ENCODE measurements at regions not wholly inside any gene's neighbourhood (a gene's known extent, or its start where the extent isn't known, plus 50 kb on each side); places are given as distances from the start of the nearest gene placed in this dataset.

- no peaks in the 10 kb centered on the region for H3K9me2 ChIP-seq (replicated peaks; ENCODE audit: control insufficient read depth, low read length)
- no peak overlapping the region for H3K4me2 ChIP-seq (ENCODE audit: low read length)
- no peaks in the 10 kb centered on the region for H3K9me3 ChIP-seq (ENCODE audit: control insufficient read depth, insufficient read depth, low read length)
- H3F3A ChIP-seq (ENCODE audit: control insufficient read depth, insufficient read depth): no peaks in the 10 kb centered on the region
- H3K27ac ChIP-seq (ENCODE audit: low read depth, low read length): no peak overlapping the region
- no peak for TF ChIP-seq CTCF (IDR thresholded peaks at IDR 0.05; ENCODE audit: low read depth, low read length, poor library complexity, severe bottlenecking)
- no peak for TF ChIP-seq EZH2phosphoT487 (IDR thresholded peaks at IDR 0.05; ENCODE audit: borderline replicate concordance, low read length)
- H3K27me3 ChIP-seq (ENCODE audit: control insufficient read depth, low read length): no peaks in the 10 kb centered on the region
- H4K20me1 ChIP-seq (ENCODE audit: control insufficient read depth, insufficient read depth, low read depth, low read length): no peaks in the 10 kb centered on the region
- no peak overlapping the region for H3K4me3 ChIP-seq (ENCODE audit: low read length)
- H3K4me1 ChIP-seq (ENCODE audit: control insufficient read depth, low read length): no peaks in the 10 kb centered on the region
- H3K79me2 ChIP-seq (ENCODE audit: control insufficient read depth, low read length): no peaks in the 10 kb centered on the region
- no peaks in the 10 kb centered on the region for H3K36me3 ChIP-seq (ENCODE audit: control insufficient read depth, low read length)
These were observed 268.6 kb upstream of the FOXF1 start for GRCh38 chr16:86241681-86242080.

- TF ChIP-seq CTCF (IDR thresholded peaks at IDR 0.05; ENCODE audit: low read depth, low read length, poor library complexity, severe bottlenecking) (no peak), EZH2phosphoT487 (IDR thresholded peaks at IDR 0.05; ENCODE audit: borderline replicate concordance, low read length) (no peak)
- Histone ChIP-seq H3K27ac (ENCODE audit: low read depth, low read length) (no peak overlapping the region), H3K4me2 (ENCODE audit: low read length) (no peak overlapping the region), H3F3A (ENCODE audit: control insufficient read depth, insufficient read depth) (no peaks in the 10 kb centered on the region), H3K79me2 (ENCODE audit: control insufficient read depth, low read length) (no peaks in the 10 kb centered on the region), H3K27me3 (ENCODE audit: control insufficient read depth, low read length) (no peaks in the 10 kb centered on the region), H4K20me1 (ENCODE audit: control insufficient read depth, insufficient read depth, low read depth, low read length) (no peaks in the 10 kb centered on the region), H3K36me3 (ENCODE audit: control insufficient read depth, low read length) (no peaks in the 10 kb centered on the region), H3K4me3 (ENCODE audit: low read length) (no peak overlapping the region), H3K4me1 (ENCODE audit: control insufficient read depth, low read length) (no peaks in the 10 kb centered on the region), H3K9me3 (ENCODE audit: control insufficient read depth, insufficient read depth, low read length) (no peaks in the 10 kb centered on the region), H3K9me2 (replicated peaks; ENCODE audit: control insufficient read depth, low read length) (no peaks in the 10 kb centered on the region)
These were observed 267.8 kb upstream of the FOXF1 start for GRCh38 chr16:86242244-86243122.

GRCh38 chr16:86243123-86243473 is 267.2 kb upstream of the FOXF1 start:
- Histone ChIP-seq H3K9me2 (replicated peaks; ENCODE audit: control insufficient read depth, low read length) (no peaks in the 10 kb centered on the region), H3K27me3 (ENCODE audit: control insufficient read depth, low read length) (no peaks in the 10 kb centered on the region), H3K36me3 (ENCODE audit: control insufficient read depth, low read length) (no peaks in the 10 kb centered on the region), H3K4me2 (ENCODE audit: low read length) (no peak overlapping the region), H3K79me2 (ENCODE audit: control insufficient read depth, low read length) (no peaks in the 10 kb centered on the region), H3K4me1 (ENCODE audit: control insufficient read depth, low read length) (no peaks in the 10 kb centered on the region), H3K27ac (ENCODE audit: low read depth, low read length) (no peak overlapping the region), H4K20me1 (ENCODE audit: control insufficient read depth, insufficient read depth, low read depth, low read length) (no peaks in the 10 kb centered on the region), H3K9me3 (ENCODE audit: control insufficient read depth, insufficient read depth, low read length) (no peaks in the 10 kb centered on the region), H3F3A (ENCODE audit: control insufficient read depth, insufficient read depth) (no peaks in the 10 kb centered on the region), H3K4me3 (ENCODE audit: low read length) (no peak overlapping the region)
- TF ChIP-seq EZH2phosphoT487 (IDR thresholded peaks at IDR 0.05; ENCODE audit: borderline replicate concordance, low read length) (no peak), CTCF (IDR thresholded peaks at IDR 0.05; ENCODE audit: low read depth, low read length, poor library complexity, severe bottlenecking) (no peak)

Data from DOHH2 (cell line).